OCI-LY1 (cell line): ENCODE measurements at regions not wholly inside any gene's neighbourhood (a gene's known extent, or its start where the extent isn't known, plus 50 kb on each side); places are given as distances from the start of the nearest gene placed in this dataset.
"Not testable (repeated sequence)": the region's sequence is repeated elsewhere in the genome, so short reads cannot be mapped to it uniquely, and the experiment has no call there.

Experiments used
- EZH2 ChIP-seq: fragments of 200-600 bp; sonication (generic), shearing (Covaris generic); IDR thresholded peaks from 2 replicates; pipeline ENCODE4 v1.8.0; 2017; ENCODE audit warnings: borderline replicate concordance, mixed run types, mild to moderate bottlenecking, antibody characterized with exemption, low read length, moderate library complexity, mixed read lengths
- TF ChIP-seq, protein P1 (sequence below): fragments of 200-600 bp; sonication (generic), shearing (Covaris generic); IDR thresholded peaks from 2 replicates; pipeline ENCODE4 v1.5.1; 2017; ENCODE audit warnings: mild to moderate bottlenecking, antibody characterized with exemption, low read length, moderate library complexity, mixed read lengths

DNA sequence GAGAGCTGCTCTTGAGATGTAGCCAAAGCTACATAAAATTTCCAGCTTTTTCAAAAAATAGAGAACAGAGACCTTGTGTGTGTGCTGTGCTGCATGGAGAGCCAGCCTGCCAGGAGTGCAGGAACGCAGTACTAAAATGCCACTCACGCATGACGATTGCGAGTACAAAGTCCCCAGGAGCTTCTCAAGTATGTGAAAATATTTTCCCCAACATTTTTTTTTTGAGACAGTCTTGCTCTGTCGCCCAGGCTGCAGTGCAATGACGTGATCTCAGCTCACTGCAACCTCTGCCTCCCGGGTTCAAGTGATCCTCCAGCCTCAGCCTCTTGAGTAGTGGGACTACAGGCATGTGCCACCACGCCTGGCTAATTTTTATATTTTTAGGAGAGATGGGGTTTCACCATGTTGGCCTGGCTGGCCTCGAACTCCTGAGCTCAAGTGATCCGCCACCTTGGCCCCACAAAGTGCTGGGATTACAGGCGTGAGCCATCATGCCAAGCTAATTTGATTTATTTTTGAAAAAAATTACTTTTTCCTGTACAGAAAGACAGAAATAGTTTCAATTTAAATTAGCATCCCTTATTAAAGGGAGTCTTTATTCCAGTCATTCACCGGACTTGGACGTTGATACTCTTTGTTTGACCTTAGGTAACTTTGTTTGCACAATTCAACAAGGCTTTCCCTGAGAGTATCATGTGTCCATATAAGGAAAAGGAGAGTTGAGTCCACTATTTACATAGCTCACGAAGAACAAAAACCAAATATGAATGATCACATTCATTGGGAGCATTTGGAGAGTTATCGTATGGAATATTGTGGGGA is 57.9 kb upstream of the GPR31 start:
- TF ChIP-seq, protein P1, sequence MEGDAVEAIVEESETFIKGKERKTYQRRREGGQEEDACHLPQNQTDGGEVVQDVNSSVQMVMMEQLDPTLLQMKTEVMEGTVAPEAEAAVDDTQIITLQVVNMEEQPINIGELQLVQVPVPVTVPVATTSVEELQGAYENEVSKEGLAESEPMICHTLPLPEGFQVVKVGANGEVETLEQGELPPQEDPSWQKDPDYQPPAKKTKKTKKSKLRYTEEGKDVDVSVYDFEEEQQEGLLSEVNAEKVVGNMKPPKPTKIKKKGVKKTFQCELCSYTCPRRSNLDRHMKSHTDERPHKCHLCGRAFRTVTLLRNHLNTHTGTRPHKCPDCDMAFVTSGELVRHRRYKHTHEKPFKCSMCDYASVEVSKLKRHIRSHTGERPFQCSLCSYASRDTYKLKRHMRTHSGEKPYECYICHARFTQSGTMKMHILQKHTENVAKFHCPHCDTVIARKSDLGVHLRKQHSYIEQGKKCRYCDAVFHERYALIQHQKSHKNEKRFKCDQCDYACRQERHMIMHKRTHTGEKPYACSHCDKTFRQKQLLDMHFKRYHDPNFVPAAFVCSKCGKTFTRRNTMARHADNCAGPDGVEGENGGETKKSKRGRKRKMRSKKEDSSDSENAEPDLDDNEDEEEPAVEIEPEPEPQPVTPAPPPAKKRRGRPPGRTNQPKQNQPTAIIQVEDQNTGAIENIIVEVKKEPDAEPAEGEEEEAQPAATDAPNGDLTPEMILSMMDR: not testable (repeated sequence)
- not testable (repeated sequence) for TF ChIP-seq EZH2
